Gastroesophageal sphincter (tissue), 3 donors: ENCODE measurements at regions not wholly inside any gene's neighbourhood (a gene's known extent, or its start where the extent isn't known, plus 50 kb on each side); places are given as distances from the start of the nearest gene placed in this dataset.

Experiments
- CTCF ChIP-seq, 4 experiments: fragments of 200-600 bp in 2 of 4; fragments of 450-650 bp in 2 of 4; sonication (generic) in 1 of 4; IDR thresholded peaks; one replicate each; pipeline ENCODE4 v1.5.1; 2017 to 2019; ENCODE audit warnings: antibody characterized with exemption in 4 of 4, mild to moderate bottlenecking in 2 of 4, moderate library complexity in 2 of 4
- EP300 ChIP-seq: sonication (generic); formaldehyde crosslinking; IDR thresholded peaks from one replicate; pipeline ENCODE4 v1.6.1; 2017; ENCODE audit warnings: antibody characterized with exemption, mild to moderate bottlenecking
- POLR2A ChIP-seq, 2 donors: fragments of 450-650 bp; IDR thresholded peaks; one replicate each; pipeline ENCODE4 v1.6.1; 2017; ENCODE audit warnings: antibody characterized with exemption in 2 of 2, mild to moderate bottlenecking in 2 of 2, moderate library complexity in 1 of 2
- POLR2AphosphoS5 ChIP-seq: sonication (generic); formaldehyde crosslinking; IDR thresholded peaks from one replicate; pipeline ENCODE4 v1.6.1; 2017; ENCODE audit warnings: antibody characterized with exemption

- TF ChIP-seq POLR2A (IDR thresholded peaks at IDR 0.05) = no peak
- no peak for TF ChIP-seq CTCF (IDR thresholded peaks at IDR 0.05)
- TF ChIP-seq EP300 = no peak
- no peak for TF ChIP-seq POLR2AphosphoS5
Measured at GRCh38 chr6:156717542-156717941, 59.6 kb upstream of the ARID1B start.
